Activated T-cell treated with anti-CD3 and anti-CD28 coated beads for 24 hours (primary cell): ENCODE measurements at regions not wholly inside any gene's neighbourhood (a gene's known extent, or its start where the extent isn't known, plus 50 kb on each side); places are given as distances from the start of the nearest gene placed in this dataset.

Experiments used
- DNase-seq: peaks from one replicate; pipeline ENCODE4 v3.0.0-alpha.2; 2020; ENCODE audit warnings: low read depth

- no peak for DNase-seq
These were observed 149.9 kb upstream of the STT3B start for GRCh38 chr3:31382856-31383255.

GRCh38 chr3:31384117-31384516, 148.6 kb upstream of the STT3B start:
- no peak for DNase-seq

GRCh38 chr3:31389939-31390338, 142.8 kb upstream of the STT3B start:
- no peak for DNase-seq

GRCh38 chr3:31390466-31390865, 142.3 kb upstream of the STT3B start:
- no peak for DNase-seq

- DNase-seq, result no peak
These were observed 141.6 kb upstream of the STT3B start for GRCh38 chr3:31391150-31391549.

GRCh38 chr3:31392568-31392967, 140.2 kb upstream of the STT3B start:
- no peak for DNase-seq

GRCh38 chr3:31399271-31399670, 133.5 kb upstream of the STT3B start:
- DNase-seq, result no peak

GRCh38 chr3:31402117-31402516, 130.6 kb upstream of the STT3B start:
- no peak for DNase-seq

- DNase-seq, result no peak
These were observed 129.5 kb upstream of the STT3B start for GRCh38 chr3:31403197-31403596.

GRCh38 chr3:31404871-31405270, 127.9 kb upstream of the STT3B start:
- no peak for DNase-seq

GRCh38 chr3:31405515-31405914, 127.2 kb upstream of the STT3B start:
- DNase-seq, result no peak

- DNase-seq, result no peak
These were observed 125.8 kb upstream of the STT3B start for GRCh38 chr3:31406896-31407295.

GRCh38 chr3:31407665-31408064, 125.1 kb upstream of the STT3B start:
- DNase-seq, result no peak

- DNase-seq, result no peak
These were observed 124.0 kb upstream of the STT3B start for GRCh38 chr3:31408720-31409119.

GRCh38 chr3:31409389-31409788, 123.3 kb upstream of the STT3B start:
- no peak for DNase-seq

- no peak for DNase-seq
These were observed 122.9 kb upstream of the STT3B start for GRCh38 chr3:31409866-31410265.

GRCh38 chr3:31410411-31410810, 122.3 kb upstream of the STT3B start:
- no peak for DNase-seq

- no peak for DNase-seq
These were observed 119.9 kb upstream of the STT3B start for GRCh38 chr3:31412832-31413231.

GRCh38 chr3:31413515-31413914, 119.2 kb upstream of the STT3B start:
- DNase-seq, result no peak

- DNase-seq, result no peak
These were observed 115.7 kb upstream of the STT3B start for GRCh38 chr3:31416980-31417379.

GRCh38 chr3:31417486-31417885, 115.2 kb upstream of the STT3B start:
- no peak for DNase-seq

- no peak for DNase-seq
These were observed 112.4 kb upstream of the STT3B start for GRCh38 chr3:31420311-31420710.

GRCh38 chr3:31421314-31422048, 111.2 kb upstream of the STT3B start:
- no peak for DNase-seq

- DNase-seq, result no peak
These were observed 110.5 kb upstream of the STT3B start for GRCh38 chr3:31422237-31422636.
